H1 (cell line): ENCODE measurements at regions not wholly inside any gene's neighbourhood (a gene's known extent, or its start where the extent isn't known, plus 50 kb on each side); places are given as distances from the start of the nearest gene placed in this dataset.

Experiments
- ATF2 ChIP-seq: IDR thresholded peaks from 2 replicates; pipeline ENCODE4 v1.6.1; 2012; ENCODE audit warnings: low read length, inconsistent platforms
- CREB1 ChIP-seq: IDR thresholded peaks from 2 replicates; pipeline ENCODE4 v1.6.1; 2012; ENCODE audit warnings: inconsistent platforms
- CTBP2 ChIP-seq: IDR thresholded peaks from 2 replicates; pipeline ENCODE4 v1.7.0; 2011; ENCODE audit warnings: borderline replicate concordance, mild to moderate bottlenecking, moderate library complexity, mixed read lengths, low read length; ENCODE audit not compliant: insufficient read depth, insufficient read length
- CTCF ChIP-seq, 3 experiments: IDR thresholded peaks; 1 replicate in 2 of 3; 2 replicates in 1 of 3; pipeline versions ENCODE4 v1.5.1 to v1.6.1; 2011; ENCODE audit warnings: low read length in 3 of 3, mild to moderate bottlenecking in 3 of 3, inconsistent platforms in 2 of 3, low read depth in 1 of 3, moderate library complexity in 1 of 3; ENCODE audit not compliant: insufficient read depth in 1 of 3; ENCODE audit errors: control extremely low read depth in 1 of 3
- EZH2 ChIP-seq: fragments of 200-600 bp; sonication (generic); IDR thresholded peaks from 2 replicates; pipeline ENCODE4 v1.7.1; 2012; ENCODE audit warnings: low read depth, mild to moderate bottlenecking, moderate library complexity, low read length, inconsistent platforms; ENCODE audit not compliant: severe bottlenecking
- FOSL1 ChIP-seq: IDR thresholded peaks from 2 replicates; pipeline ENCODE4 v1.6.1; 2011; ENCODE audit warnings: mild to moderate bottlenecking, low read depth, low read length, moderate library complexity; ENCODE audit not compliant: insufficient read depth
- GTF2F1 ChIP-seq: IDR thresholded peaks from 2 replicates; pipeline ENCODE4 v1.6.1; 2012; ENCODE audit warnings: low read depth, low read length, improper control_type of control experiment, borderline replicate concordance
- HDAC6 ChIP-seq: IDR thresholded peaks from one replicate; pipeline ENCODE4 v1.7.1; 2012; ENCODE audit warnings: low read depth, mild to moderate bottlenecking, inconsistent platforms, low read length, moderate library complexity
- POLR2A ChIP-seq, 2 experiments: IDR thresholded peaks; 1 replicate in 1 of 2; 2 replicates in 1 of 2; pipeline ENCODE4 v1.6.1; 2011; ENCODE audit warnings: low read depth in 2 of 2, low read length in 2 of 2, mild to moderate bottlenecking in 2 of 2; ENCODE audit errors: control extremely low read depth in 1 of 2
- SIX5 ChIP-seq: IDR thresholded peaks from 2 replicates; pipeline ENCODE4 v1.6.1; 2011; ENCODE audit warnings: mild to moderate bottlenecking, low read depth, low read length
- SP1 ChIP-seq: IDR thresholded peaks from 2 replicates; pipeline ENCODE4 v1.6.1; 2011; ENCODE audit warnings: low read depth, low read length
- YY1 ChIP-seq: IDR thresholded peaks from 2 replicates; pipeline ENCODE4 v1.6.1; 2011; ENCODE audit warnings: low read depth, mild to moderate bottlenecking, low read length
- TF ChIP-seq, protein P1 (sequence below): IDR thresholded peaks from 2 replicates; pipeline ENCODE4 v1.6.1; 2011; ENCODE audit warnings: low read length, improper control_type of control experiment

DNA sequence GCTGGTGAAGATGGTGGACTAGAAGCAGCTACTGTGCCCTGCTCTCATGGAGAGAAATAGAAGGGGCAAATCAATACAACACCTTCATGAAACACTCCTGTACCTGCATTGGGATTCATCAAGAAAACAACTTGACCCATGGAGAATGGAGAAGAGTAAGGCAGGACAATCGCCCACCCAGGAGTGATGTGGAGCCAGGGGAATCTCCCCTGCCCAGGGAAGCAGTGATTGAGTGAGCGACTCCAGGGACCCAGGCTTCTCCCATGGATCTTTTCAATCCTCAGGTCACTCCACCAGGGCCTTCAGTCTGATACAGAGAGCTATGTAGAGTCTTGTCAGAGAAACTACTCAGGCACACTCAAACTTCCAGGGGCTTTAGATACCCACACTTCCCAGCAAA is 161.9 kb upstream of the DYRK2 start:
- no peak for TF ChIP-seq CREB1
- no peak for TF ChIP-seq EZH2
- no peak for TF ChIP-seq CTCF (IDR thresholded peaks at IDR 0.05; ENCODE audit: control extremely low read depth in 1 of 3, insufficient read depth in 1 of 3, low read depth in 1 of 3, low read length in 3 of 3)
- no peak for TF ChIP-seq FOSL1
- TF ChIP-seq POLR2A (IDR thresholded peaks at IDR 0.05; ENCODE audit: control extremely low read depth in 1 of 2, low read depth in 2 of 2, low read length in 2 of 2): no peak
- TF ChIP-seq SIX5: no peak
- TF ChIP-seq, protein P1, sequence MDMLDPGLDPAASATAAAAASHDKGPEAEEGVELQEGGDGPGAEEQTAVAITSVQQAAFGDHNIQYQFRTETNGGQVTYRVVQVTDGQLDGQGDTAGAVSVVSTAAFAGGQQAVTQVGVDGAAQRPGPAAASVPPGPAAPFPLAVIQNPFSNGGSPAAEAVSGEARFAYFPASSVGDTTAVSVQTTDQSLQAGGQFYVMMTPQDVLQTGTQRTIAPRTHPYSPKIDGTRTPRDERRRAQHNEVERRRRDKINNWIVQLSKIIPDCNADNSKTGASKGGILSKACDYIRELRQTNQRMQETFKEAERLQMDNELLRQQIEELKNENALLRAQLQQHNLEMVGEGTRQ: no peak
- TF ChIP-seq SP1: no peak
- TF ChIP-seq GTF2F1: no peak
- TF ChIP-seq HDAC6: no peak
- TF ChIP-seq CTBP2: no peak
- no peak for TF ChIP-seq YY1
- no peak for TF ChIP-seq ATF2
